GM19463 (cell line): ENCODE measurements at regions not wholly inside any gene's neighbourhood (a gene's known extent, or its start where the extent isn't known, plus 50 kb on each side); places are given as distances from the start of the nearest gene placed in this dataset.

Experiments used
- ATAC-seq: cut with Tn5 transposase; IDR thresholded peaks from one replicate; pipeline ENCODE4 v1.9.1; 2021; ENCODE audit warnings: mild to moderate bottlenecking, moderate library complexity; ENCODE audit not compliant: unreplicated experiment

- no peak for ATAC-seq
Observed at GRCh38 chr7:9958486-9958885, 1015.2 kb upstream of the PHF14 start.

- no peak for ATAC-seq
Observed at GRCh38 chr7:9960460-9960859, 1013.2 kb upstream of the PHF14 start.

GRCh38 chr7:9961161-9961922, 1012.3 kb upstream of the PHF14 start:
- ATAC-seq = no peak

- no peak for ATAC-seq
Observed at GRCh38 chr7:9962742-9963141, 1010.9 kb upstream of the PHF14 start.

- no peak for ATAC-seq
Observed at GRCh38 chr7:9978106-9979064, 995.3 kb upstream of the PHF14 start.

GRCh38 chr7:9981742-9982349, 991.8 kb upstream of the PHF14 start:
- ATAC-seq = no peak

- ATAC-seq = no peak
Observed at GRCh38 chr7:9983048-9983447, 990.6 kb upstream of the PHF14 start.

- no peak for ATAC-seq
Observed at GRCh38 chr7:10015687-10016086, 958.0 kb upstream of the PHF14 start.

- ATAC-seq = no peak
Observed at GRCh38 chr7:10022480-10022879, 951.2 kb upstream of the PHF14 start.

- no peak for ATAC-seq
Observed at GRCh38 chr7:10022957-10023356, 950.7 kb upstream of the PHF14 start.

GRCh38 chr7:10034843-10035556, 938.7 kb upstream of the PHF14 start:
- ATAC-seq = no peak

GRCh38 chr7:10036693-10037092, 937.0 kb upstream of the PHF14 start:
- no peak for ATAC-seq

GRCh38 chr7:10038351-10038750, 935.3 kb upstream of the PHF14 start:
- no peak for ATAC-seq

GRCh38 chr7:10040674-10041073, 933.0 kb upstream of the PHF14 start:
- ATAC-seq = no peak

GRCh38 chr7:10070899-10071298, 902.8 kb upstream of the PHF14 start:
- no peak for ATAC-seq

- ATAC-seq = no peak
Observed at GRCh38 chr7:10075866-10076265, 897.8 kb upstream of the PHF14 start.

- ATAC-seq = no peak
Observed at GRCh38 chr7:10076660-10077300, 896.9 kb upstream of the PHF14 start.

- ATAC-seq = no peak
Observed at GRCh38 chr7:10079572-10079971, 894.1 kb upstream of the PHF14 start.

GRCh38 chr7:10082896-10083295, 890.8 kb upstream of the PHF14 start:
- no peak for ATAC-seq

- ATAC-seq = no peak
Observed at GRCh38 chr7:10083766-10084165, 889.9 kb upstream of the PHF14 start.
